Ascending aorta (tissue), 2 donors: ENCODE measurements at regions not wholly inside any gene's neighbourhood (a gene's known extent, or its start where the extent isn't known, plus 50 kb on each side); places are given as distances from the start of the nearest gene placed in this dataset.

ENCODE experiments used
- DNase-seq, 2 donors: peaks; one replicate each; pipeline ENCODE4 v3.0.0-alpha.2; 2019; ENCODE audit warnings: low spot score in 2 of 2
- H3K27ac ChIP-seq, 2 donors: fragments of 200-600 bp; sonication (generic); one replicate each; pipeline ENCODE4 v1.5.1; 2016 to 2017; ENCODE audit warnings: mild to moderate bottlenecking in 1 of 2
- H3K27me3 ChIP-seq: fragments of 200-600 bp; sonication (generic); one replicate; pipeline ENCODE4 v1.5.1; 2017
- H3K36me3 ChIP-seq, 2 donors: fragments of 200-600 bp; sonication (generic); one replicate each; pipeline ENCODE4 v1.5.1; 2016
- H3K4me1 ChIP-seq, 2 donors: fragments of 200-600 bp; sonication (generic); one replicate each; pipeline ENCODE4 v1.5.1; 2016 to 2017; ENCODE audit warnings: mild to moderate bottlenecking in 1 of 2
- H3K4me3 ChIP-seq, 2 donors: fragments of 200-600 bp; sonication (generic); one replicate each; pipeline ENCODE4 v1.5.1; 2016 to 2017; ENCODE audit warnings: mild to moderate bottlenecking in 1 of 2
- H3K9me3 ChIP-seq, 2 donors: fragments of 200-600 bp; sonication (generic); one replicate each; pipeline ENCODE4 v1.5.1; 2016
- CTCF ChIP-seq, 3 experiments: fragments of 200-600 bp in 2 of 3; fragments of 450-650 bp in 1 of 3; sonication (generic) in 2 of 3; IDR thresholded peaks; one replicate each; pipeline ENCODE4 v1.5.1; 2016 to 2019; ENCODE audit warnings: antibody characterized with exemption in 3 of 3, mild to moderate bottlenecking in 1 of 3, moderate library complexity in 1 of 3
- intact Hi-C: fragments of 100-400 bp; cut with DNase I; formaldehyde crosslinking; loops from one replicate; pipeline ENCODE4 v1.15.1; 2023

- Histone ChIP-seq H3K27ac (no peak overlapping the region), H3K4me1 (no peaks in the 10 kb centered on the region), H3K27me3 (no peaks in the 10 kb centered on the region), H3K36me3 (no peaks in the 10 kb centered on the region), H3K4me3 (no peak overlapping the region), H3K9me3 (no peaks in the 10 kb centered on the region)
- intact Hi-C loops: no loop called here
- DNase-seq: no peak
- TF ChIP-seq CTCF (IDR thresholded peaks at IDR 0.05): no peak
Observed at GRCh38 chr5:117859176-117859575, 1129.2 kb downstream of the DTWD2 start.

GRCh38 chr5:117856713-117857112 is 1131.6 kb downstream of the DTWD2 start:
- intact Hi-C loops: no loop called here
- Histone ChIP-seq H3K4me3 (no peak overlapping the region), H3K27me3 (no peaks in the 10 kb centered on the region), H3K9me3 (no peaks in the 10 kb centered on the region), H3K27ac (no peak overlapping the region), H3K4me1 (no peaks in the 10 kb centered on the region), H3K36me3 (no peaks in the 10 kb centered on the region)
- DNase-seq: no peak
- no peak for TF ChIP-seq CTCF (IDR thresholded peaks at IDR 0.05)

GRCh38 chr5:117837786-117838185 is 1150.6 kb downstream of the DTWD2 start:
- H3K36me3 ChIP-seq: no peaks in the 10 kb centered on the region
- no peaks in the 10 kb centered on the region for H3K4me1 ChIP-seq
- no peak for TF ChIP-seq CTCF (IDR thresholded peaks at IDR 0.05)
- H3K4me3 ChIP-seq: no peak overlapping the region
- intact Hi-C loops: no loop called here
- H3K9me3 ChIP-seq: no peaks in the 10 kb centered on the region
- DNase-seq: no peak
- H3K27me3 ChIP-seq: no peaks in the 10 kb centered on the region
- H3K27ac ChIP-seq: no peak overlapping the region

- H3K9me3 ChIP-seq: no peaks in the 10 kb centered on the region
- intact Hi-C loops: no loop called here
- H3K36me3 ChIP-seq: no peaks in the 10 kb centered on the region
- H3K4me3 ChIP-seq: no peak overlapping the region
- H3K27me3 ChIP-seq: no peaks in the 10 kb centered on the region
- no peak for TF ChIP-seq CTCF (IDR thresholded peaks at IDR 0.05)
- H3K4me1 ChIP-seq: no peaks in the 10 kb centered on the region
- H3K27ac ChIP-seq: no peak overlapping the region
- DNase-seq: no peak
Observed at GRCh38 chr5:117833691-117834090, 1154.7 kb downstream of the DTWD2 start.

- no peak for DNase-seq
- intact Hi-C loops: no loop called here
- Histone ChIP-seq H3K4me3 (no peak overlapping the region), H3K9me3 (no peaks in the 10 kb centered on the region), H3K36me3 (no peaks in the 10 kb centered on the region), H3K4me1 (no peaks in the 10 kb centered on the region), H3K27ac (no peak overlapping the region), H3K27me3 (no peaks in the 10 kb centered on the region)
- no peak for TF ChIP-seq CTCF (IDR thresholded peaks at IDR 0.05)
Observed at GRCh38 chr5:117829646-117830045, 1158.7 kb downstream of the DTWD2 start.

- no peaks in the 10 kb centered on the region for H3K27me3 ChIP-seq
- no peaks in the 10 kb centered on the region for H3K9me3 ChIP-seq
- intact Hi-C loops: no loop called here
- H3K36me3 ChIP-seq: no peaks in the 10 kb centered on the region
- H3K4me1 ChIP-seq: no peaks in the 10 kb centered on the region
- no peak for DNase-seq
- no peak overlapping the region for H3K27ac ChIP-seq
- H3K4me3 ChIP-seq: no peak overlapping the region
- no peak for TF ChIP-seq CTCF (IDR thresholded peaks at IDR 0.05)
Observed at GRCh38 chr5:117813850-117814249, 1174.5 kb downstream of the DTWD2 start.
